C4-2B (cell line): ENCODE measurements at regions not wholly inside any gene's neighbourhood (a gene's known extent, or its start where the extent isn't known, plus 50 kb on each side); places are given as distances from the start of the nearest gene placed in this dataset.
"Not testable (repeated sequence)": the region's sequence is repeated elsewhere in the genome, so short reads cannot be mapped to it uniquely, and the experiment has no call there.

Experiments used
- H3K27ac ChIP-seq: fragments of 450-650 bp; 2 replicates; pipeline ENCODE4 v1.5.1; 2017
- ZFX ChIP-seq: fragments of 450-650 bp; IDR thresholded peaks from 2 replicates; pipeline ENCODE4 v1.6.1; 2017
- TF ChIP-seq, protein P1 (sequence below): fragments of 450-650 bp; conservative IDR thresholded peaks from 2 replicates; pipeline ENCODE4 v1.5.1; 2017; ENCODE audit warnings: mild to moderate bottlenecking

DNA sequence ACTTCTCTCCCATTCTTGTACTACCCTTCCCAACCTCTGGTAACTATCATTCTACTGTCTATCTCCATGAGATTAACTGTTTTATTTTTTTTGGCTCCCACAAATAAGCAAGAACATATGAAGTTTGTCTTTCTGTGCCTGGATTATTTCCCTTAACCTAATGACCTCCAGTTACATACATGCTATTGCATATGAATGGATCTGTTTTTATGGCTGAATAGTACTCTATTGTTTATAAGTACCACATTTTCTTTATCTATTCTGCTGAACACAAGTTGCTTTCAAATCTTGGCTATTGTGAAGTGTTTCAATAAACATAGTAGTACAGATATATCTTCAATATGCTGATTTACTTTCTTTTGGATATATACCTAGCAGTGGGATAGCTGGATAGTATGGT lies 376.6 kb upstream of the KCND2 start:
- TF ChIP-seq, protein P1, sequence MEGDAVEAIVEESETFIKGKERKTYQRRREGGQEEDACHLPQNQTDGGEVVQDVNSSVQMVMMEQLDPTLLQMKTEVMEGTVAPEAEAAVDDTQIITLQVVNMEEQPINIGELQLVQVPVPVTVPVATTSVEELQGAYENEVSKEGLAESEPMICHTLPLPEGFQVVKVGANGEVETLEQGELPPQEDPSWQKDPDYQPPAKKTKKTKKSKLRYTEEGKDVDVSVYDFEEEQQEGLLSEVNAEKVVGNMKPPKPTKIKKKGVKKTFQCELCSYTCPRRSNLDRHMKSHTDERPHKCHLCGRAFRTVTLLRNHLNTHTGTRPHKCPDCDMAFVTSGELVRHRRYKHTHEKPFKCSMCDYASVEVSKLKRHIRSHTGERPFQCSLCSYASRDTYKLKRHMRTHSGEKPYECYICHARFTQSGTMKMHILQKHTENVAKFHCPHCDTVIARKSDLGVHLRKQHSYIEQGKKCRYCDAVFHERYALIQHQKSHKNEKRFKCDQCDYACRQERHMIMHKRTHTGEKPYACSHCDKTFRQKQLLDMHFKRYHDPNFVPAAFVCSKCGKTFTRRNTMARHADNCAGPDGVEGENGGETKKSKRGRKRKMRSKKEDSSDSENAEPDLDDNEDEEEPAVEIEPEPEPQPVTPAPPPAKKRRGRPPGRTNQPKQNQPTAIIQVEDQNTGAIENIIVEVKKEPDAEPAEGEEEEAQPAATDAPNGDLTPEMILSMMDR = no peak
- TF ChIP-seq ZFX = no peak
- no peak overlapping the region for H3K27ac ChIP-seq

DNA sequence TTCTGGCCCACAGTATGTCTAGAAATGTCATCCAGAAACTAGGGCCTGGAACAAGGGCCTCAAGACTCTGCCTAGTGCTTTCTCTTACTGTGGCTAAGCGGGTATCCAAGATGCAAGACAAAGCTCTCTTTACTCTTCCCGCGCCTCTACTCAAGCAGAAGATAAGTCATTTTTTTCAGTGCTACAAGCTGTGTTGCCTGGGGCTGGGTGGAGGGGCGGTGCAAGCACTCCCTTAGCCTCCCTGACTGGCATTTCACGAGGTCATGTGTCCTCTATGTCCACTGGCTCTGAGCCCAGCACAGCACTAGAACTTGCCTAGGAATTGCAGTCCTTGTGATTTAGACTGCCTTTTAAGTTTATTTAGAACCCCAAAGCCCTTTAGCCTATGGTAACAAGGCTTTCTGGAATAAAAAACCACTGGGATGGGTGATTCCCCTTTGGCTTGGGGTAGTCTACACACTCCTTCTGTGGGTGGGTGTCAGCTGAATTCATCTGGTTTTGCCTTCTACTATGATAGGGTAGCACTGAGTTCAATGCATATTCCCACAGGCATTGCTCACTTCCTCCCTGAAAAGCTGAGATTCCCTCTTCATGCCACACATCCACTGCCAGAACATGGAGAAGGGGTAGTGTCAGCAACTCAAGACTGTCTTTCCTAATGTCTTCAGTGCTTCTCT lies 371.8 kb upstream of the KCND2 start:
- no peak overlapping the region for H3K27ac ChIP-seq

DNA sequence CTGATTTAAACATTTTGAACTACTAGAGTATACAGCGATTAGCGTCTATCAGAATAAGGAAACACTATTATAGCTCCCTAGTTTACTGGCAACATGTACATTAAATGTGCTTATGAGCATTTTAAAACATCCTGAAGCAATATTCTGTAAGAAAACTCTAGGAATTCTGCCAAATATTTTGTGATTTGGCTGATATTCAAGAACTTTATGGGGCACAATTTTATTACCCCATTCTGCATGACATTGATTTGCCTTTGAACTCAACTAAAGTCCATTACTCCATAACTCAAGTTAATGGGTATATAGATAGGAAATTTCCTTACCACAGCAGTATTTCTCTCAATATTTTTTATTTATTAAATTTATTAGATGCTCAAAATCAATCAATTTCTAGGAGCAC lies 369.9 kb upstream of the KCND2 start:
- no peak overlapping the region for H3K27ac ChIP-seq
- no peak for TF ChIP-seq ZFX
- TF ChIP-seq, protein P1 = no peak

More for the DNA sequence above, 371.8 kb upstream of the KCND2 start:
- TF ChIP-seq ZFX = no peak
- TF ChIP-seq, protein P1 = no peak

DNA sequence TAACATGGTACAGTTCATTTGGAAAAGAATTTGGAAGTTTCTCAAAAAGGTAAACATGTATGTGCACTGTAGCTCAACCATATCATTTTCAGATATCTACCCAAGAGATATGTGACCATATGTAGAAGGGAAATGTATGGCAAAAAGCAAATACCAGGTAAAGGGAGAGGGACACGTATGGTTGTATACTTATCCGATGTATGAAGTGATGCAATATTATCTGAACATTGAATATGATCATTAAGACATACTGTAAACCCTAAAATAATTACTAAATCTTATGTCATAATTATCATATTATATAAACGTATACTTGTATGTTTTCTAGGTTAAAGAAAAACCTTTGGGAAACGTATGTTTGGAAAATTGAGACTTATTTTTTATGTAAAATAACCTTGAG lies 367.5 kb upstream of the KCND2 start:
- TF ChIP-seq, protein P1 = no peak
- TF ChIP-seq ZFX = no peak
- H3K27ac ChIP-seq = no peak overlapping the region

DNA sequence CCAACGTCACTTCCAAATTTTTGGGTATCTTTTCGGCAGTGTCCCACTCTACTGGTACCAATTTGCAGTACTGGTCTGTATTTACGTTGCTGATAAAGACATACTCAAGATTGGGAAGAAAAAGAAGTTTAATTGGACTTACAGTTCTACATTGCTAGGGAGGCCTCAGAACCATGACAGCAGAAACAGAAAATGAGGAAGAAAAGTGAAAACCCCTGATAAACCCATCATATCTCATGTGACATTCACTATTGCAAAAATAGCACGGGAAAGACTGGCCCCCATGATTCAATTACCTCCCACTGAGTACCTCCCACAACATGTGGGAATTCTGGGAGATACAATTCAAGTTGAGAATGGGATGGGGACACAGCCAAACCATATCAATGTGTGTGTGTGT lies 364.0 kb upstream of the KCND2 start:
- no peak for TF ChIP-seq ZFX
- TF ChIP-seq, protein P1 = no peak
- H3K27ac ChIP-seq = no peak overlapping the region

DNA sequence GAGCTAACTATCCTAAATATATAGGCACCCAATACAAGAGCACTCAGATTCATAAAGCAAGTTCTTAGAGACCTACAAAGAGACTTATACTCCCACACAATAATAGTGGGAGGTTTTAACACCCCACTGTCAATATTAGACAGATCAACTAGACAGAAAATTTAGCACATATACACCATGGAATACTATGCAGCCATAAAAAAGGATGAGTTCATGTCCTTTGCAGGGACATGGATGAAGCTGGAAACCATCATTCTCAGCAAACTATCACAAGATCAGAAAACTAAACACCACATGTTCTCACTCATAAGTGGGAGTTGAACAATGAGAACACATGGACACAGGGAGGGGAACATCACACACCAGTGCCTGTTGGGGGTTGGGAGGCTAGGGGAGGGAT lies 358.9 kb upstream of the KCND2 start:
- H3K27ac ChIP-seq = not testable (repeated sequence)

DNA sequence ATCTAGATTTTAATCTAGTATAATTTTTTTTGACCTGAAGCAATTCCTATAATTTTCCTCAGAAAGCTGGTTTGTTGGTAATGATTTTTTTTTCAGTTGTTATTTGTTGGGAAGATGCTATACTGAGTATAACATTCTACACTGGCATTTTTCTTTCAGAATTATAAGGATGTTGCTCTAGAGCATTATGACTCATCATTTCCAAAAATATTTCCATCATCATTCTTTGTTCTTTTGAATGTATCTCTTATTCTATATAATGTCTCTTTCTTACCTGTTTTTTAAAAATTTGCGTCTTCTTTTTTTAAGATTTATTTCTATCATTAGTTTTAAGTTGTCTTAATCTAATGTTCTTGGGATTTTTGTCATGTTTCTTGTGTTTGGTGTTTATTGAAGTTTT lies 356.5 kb upstream of the KCND2 start:
- TF ChIP-seq, protein P1 = no peak
- TF ChIP-seq ZFX = no peak
- no peak overlapping the region for H3K27ac ChIP-seq

DNA sequence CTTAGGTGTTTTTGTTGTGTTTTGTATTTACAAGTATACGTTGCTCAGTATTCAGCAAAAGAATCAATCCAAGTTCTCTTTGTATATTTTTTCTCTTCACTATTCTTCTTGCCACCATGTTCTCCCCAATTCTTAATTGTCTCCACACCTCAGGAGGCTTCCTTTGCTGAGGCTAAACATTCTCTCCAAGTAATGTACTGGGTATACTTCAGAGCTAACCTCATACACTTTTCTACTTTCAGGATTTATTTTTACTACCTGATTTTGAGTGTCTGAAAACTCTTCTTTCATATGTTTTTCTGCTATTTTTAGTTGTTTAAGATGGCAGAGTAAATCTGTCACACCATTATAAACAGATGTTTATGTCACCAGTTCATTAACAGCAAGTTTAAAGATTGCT lies 354.8 kb upstream of the KCND2 start:
- no peak overlapping the region for H3K27ac ChIP-seq
- TF ChIP-seq, protein P1 = no peak
- no peak for TF ChIP-seq ZFX
